ENCODE measurements at regions not wholly inside any gene's neighbourhood (a gene's known extent, or its start where the extent isn't known, plus 50 kb on each side); places are given as distances from the start of the nearest gene placed in this dataset.

DNA sequence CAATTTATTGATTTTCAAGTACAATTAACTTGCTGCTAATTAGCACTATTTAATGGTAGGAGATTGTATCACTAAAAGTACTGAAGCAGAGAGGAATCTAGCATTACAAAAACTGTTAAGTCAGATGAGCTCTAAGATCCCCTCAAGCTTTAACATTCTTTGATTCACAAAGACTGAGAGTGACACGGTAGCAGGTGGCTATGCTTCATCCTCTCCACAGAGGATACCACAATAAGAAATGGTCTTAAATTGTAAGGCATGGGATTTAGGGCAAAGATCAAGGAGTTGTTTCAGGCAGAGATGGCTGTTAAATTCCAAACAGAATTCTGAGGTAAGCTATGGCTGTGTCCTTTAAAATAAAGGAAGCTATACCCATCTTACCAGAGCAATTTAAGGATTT lies 67.8 kb upstream of the BEND6 start:
- no peaks in the 10 kb centered on the region for H3K27me3 Mint-ChIP-seq (ENCODE audit: low read depth)
- H3K9me3 Mint-ChIP-seq: no peaks in the 10 kb centered on the region
- WGBS (ENCODE audit: extremely low coverage, insufficient read length, low lambda C conversion rate): no CpG with 5 or more reads among the region's 1 CpG
- H3K18ac ChIP-seq (ENCODE audit: insufficient read length, low read depth, low read length): no peak overlapping the region
- H3T11ph ChIP-seq (ENCODE audit: low read length): no peak overlapping the region
- no peak overlapping the region for H2BK5ac ChIP-seq (ENCODE audit: insufficient read length, low read length)
- H4K91ac ChIP-seq (ENCODE audit: insufficient read length, low read depth, low read length): no peak overlapping the region
- no peaks in the 10 kb centered on the region for H3K23me2 ChIP-seq (ENCODE audit: insufficient read length, low read depth, low read length, poor library complexity, severe bottlenecking)
- H4K8ac ChIP-seq (replicated peaks; ENCODE audit: insufficient read length, low read depth, low read length): no peak overlapping the region
- no peak overlapping the region; a peak in 1 of 7 replicates for H3K27ac Mint-ChIP-seq
- no peaks in the 10 kb centered on the region for H3K79me1 ChIP-seq (ENCODE audit: insufficient read depth, low read depth, low read length, poor library complexity, severe bottlenecking)
- no peak for DNase-seq
- H3K4ac ChIP-seq (ENCODE audit: low read depth, low read length): no peak overlapping the region
- H3K79me2 ChIP-seq (ENCODE audit: insufficient read depth, low read length): no peaks in the 10 kb centered on the region
- H3K56ac ChIP-seq (ENCODE audit: insufficient read length, low read depth, low read length): no peak overlapping the region
- H2AFZ ChIP-seq (ENCODE audit: low read length): no peak overlapping the region
- no peak overlapping the region for H2BK15ac ChIP-seq (ENCODE audit: low read depth, low read length)
- H3K36me3 Mint-ChIP-seq (ENCODE audit: insufficient read depth in 1 of 3, low read depth in 3 of 3): no peaks in the 10 kb centered on the region
- no peaks in the 10 kb centered on the region for H3K9me3 ChIP-seq (ENCODE audit: control insufficient read depth, low read depth, low read length)
- no peak overlapping the region for H3K14ac ChIP-seq (ENCODE audit: insufficient read depth, low read length)
- H3K9ac ChIP-seq (ENCODE audit: extremely low read depth, insufficient read length, low read length): no peak overlapping the region
- no peaks in the 10 kb centered on the region for H3K27me3 ChIP-seq (ENCODE audit: insufficient read depth, low read length)
- H3K4me1 Mint-ChIP-seq: peaks cover 6% of the 10 kb centered on the region in 2 experiments
- H3K23ac ChIP-seq (ENCODE audit: insufficient read length, low read depth, low read length): no peak overlapping the region
- no peak overlapping the region for H2BK120ac ChIP-seq (ENCODE audit: low read depth, low read length, poor library complexity, severe bottlenecking)
- H2BK20ac ChIP-seq (ENCODE audit: low read depth, low read length, poor library complexity, severe bottlenecking): no peak overlapping the region
- H2BK12ac ChIP-seq (ENCODE audit: insufficient read length, low read depth, low read length): no peak overlapping the region
- H3K4me2 ChIP-seq (ENCODE audit: insufficient read depth, insufficient read length, low read length): no peak overlapping the region
- no peak overlapping the region for H4K5ac ChIP-seq (ENCODE audit: insufficient read length, low read depth, low read length)
- H4K20me1 ChIP-seq (ENCODE audit: control insufficient read depth, insufficient read depth, insufficient read length): no peaks in the 10 kb centered on the region
- no peak overlapping the region for H2AK5ac ChIP-seq (ENCODE audit: insufficient read length, low read length)
- H3K4me3 Mint-ChIP-seq: no peak overlapping the region
- no peak overlapping the region for H3K27ac ChIP-seq (ENCODE audit: insufficient read length, low read depth, low read length)
- TF ChIP-seq, protein P1, sequence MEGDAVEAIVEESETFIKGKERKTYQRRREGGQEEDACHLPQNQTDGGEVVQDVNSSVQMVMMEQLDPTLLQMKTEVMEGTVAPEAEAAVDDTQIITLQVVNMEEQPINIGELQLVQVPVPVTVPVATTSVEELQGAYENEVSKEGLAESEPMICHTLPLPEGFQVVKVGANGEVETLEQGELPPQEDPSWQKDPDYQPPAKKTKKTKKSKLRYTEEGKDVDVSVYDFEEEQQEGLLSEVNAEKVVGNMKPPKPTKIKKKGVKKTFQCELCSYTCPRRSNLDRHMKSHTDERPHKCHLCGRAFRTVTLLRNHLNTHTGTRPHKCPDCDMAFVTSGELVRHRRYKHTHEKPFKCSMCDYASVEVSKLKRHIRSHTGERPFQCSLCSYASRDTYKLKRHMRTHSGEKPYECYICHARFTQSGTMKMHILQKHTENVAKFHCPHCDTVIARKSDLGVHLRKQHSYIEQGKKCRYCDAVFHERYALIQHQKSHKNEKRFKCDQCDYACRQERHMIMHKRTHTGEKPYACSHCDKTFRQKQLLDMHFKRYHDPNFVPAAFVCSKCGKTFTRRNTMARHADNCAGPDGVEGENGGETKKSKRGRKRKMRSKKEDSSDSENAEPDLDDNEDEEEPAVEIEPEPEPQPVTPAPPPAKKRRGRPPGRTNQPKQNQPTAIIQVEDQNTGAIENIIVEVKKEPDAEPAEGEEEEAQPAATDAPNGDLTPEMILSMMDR (conservative IDR thresholded peaks at IDR 0.05): no peak
- no peaks in the 10 kb centered on the region for H3K4me1 ChIP-seq (ENCODE audit: insufficient read depth, low read length)
